Amygdala (tissue), 56 donors: ENCODE measurements at regions not wholly inside any gene's neighbourhood (a gene's known extent, or its start where the extent isn't known, plus 50 kb on each side); places are given as distances from the start of the nearest gene placed in this dataset.
"Not testable (repeated sequence)": the region's sequence is repeated elsewhere in the genome, so short reads cannot be mapped to it uniquely, and the experiment has no call there.

Experiments used
- DNase-seq, 56 donors: peaks; one replicate each; lab custom pipeline; 2025; lab: John Stamatoyannopoulos, UW

GRCh38 chr1:60866226-60866900, 216.0 kb upstream of the NFIA start:
- DNase-seq, result no peak

- DNase-seq, result peak in 4 of 56 donors; percentile 2 to 24 (median 13)
These were observed 217.2 kb upstream of the NFIA start for GRCh38 chr1:60865166-60865565.

- DNase-seq, result no peak
These were observed 217.6 kb upstream of the NFIA start for GRCh38 chr1:60864722-60865121.

- no peak for DNase-seq
These were observed 219.2 kb upstream of the NFIA start for GRCh38 chr1:60863131-60863530.

GRCh38 chr1:60861961-60862567, 220.3 kb upstream of the NFIA start:
- DNase-seq, result no peak

GRCh38 chr1:60859111-60859510, 223.2 kb upstream of the NFIA start:
- no peak for DNase-seq

- no peak for DNase-seq
These were observed 224.5 kb upstream of the NFIA start for GRCh38 chr1:60857851-60858250.

- no peak for DNase-seq
These were observed 232.3 kb upstream of the NFIA start for GRCh38 chr1:60850084-60850483.

GRCh38 chr1:60849401-60849800, 233.0 kb upstream of the NFIA start:
- no peak for DNase-seq

GRCh38 chr1:60848583-60849188, 233.7 kb upstream of the NFIA start:
- no peak for DNase-seq

- DNase-seq, result no peak
These were observed 234.3 kb upstream of the NFIA start for GRCh38 chr1:60847855-60848582.

- DNase-seq, result no peak
These were observed 235.0 kb upstream of the NFIA start for GRCh38 chr1:60847391-60847790.

GRCh38 chr1:60845659-60846058, 236.7 kb upstream of the NFIA start:
- not testable (repeated sequence) for DNase-seq

- no peak for DNase-seq
These were observed 240.1 kb upstream of the NFIA start for GRCh38 chr1:60842304-60842703.

- no peak for DNase-seq
These were observed 241.0 kb upstream of the NFIA start for GRCh38 chr1:60841116-60842046.

GRCh38 chr1:60840476-60840875, 241.9 kb upstream of the NFIA start:
- DNase-seq, result not testable (repeated sequence)

- no peak for DNase-seq
These were observed 246.7 kb upstream of the NFIA start for GRCh38 chr1:60835649-60836048.

- DNase-seq, result peak in 11 of 56 donors; percentile 0 to 19 (median 4)
These were observed 249.2 kb upstream of the NFIA start for GRCh38 chr1:60833173-60833572.

- no peak for DNase-seq
These were observed 250.0 kb upstream of the NFIA start for GRCh38 chr1:60832367-60832766.

GRCh38 chr1:60831780-60832179, 250.6 kb upstream of the NFIA start:
- DNase-seq, result no peak
